Stimulated activated memory B cell treated with anti-CD40 and anti-IgM and Interleukin-4, amounts not matched to agents 10 μg/mL and 1 μg/mL and 100 μg/mL, for 72 hours (primary cell): ENCODE measurements at regions not wholly inside any gene's neighbourhood (a gene's known extent, or its start where the extent isn't known, plus 50 kb on each side); places are given as distances from the start of the nearest gene placed in this dataset.

Source experiments
- ATAC-seq: fragments of 150-1000 bp; cut with Tn5 transposase; 2 replicates; pipeline ENCODE4 v1.10.0; 2021
- H3K27ac Mint-ChIP-seq: one replicate; pipeline ENCODE4 v1.8.0; 2022; ENCODE audit warnings: mild to moderate bottlenecking, mixed read lengths
- H3K27me3 Mint-ChIP-seq: one replicate; pipeline ENCODE4 v1.8.0; 2022; ENCODE audit warnings: mixed read lengths
- H3K36me3 Mint-ChIP-seq: one replicate; pipeline ENCODE4 v1.8.0; 2022; ENCODE audit warnings: mixed read lengths
- H3K4me1 Mint-ChIP-seq: one replicate; pipeline ENCODE4 v1.8.0; 2022; ENCODE audit warnings: mixed read lengths
- H3K4me3 Mint-ChIP-seq: one replicate; pipeline ENCODE4 v1.8.0; 2022; ENCODE audit warnings: mild to moderate bottlenecking, moderate library complexity, mixed read lengths
- H3K9me3 Mint-ChIP-seq: one replicate; pipeline ENCODE4 v1.8.0; 2022; ENCODE audit warnings: mixed read lengths

GRCh38 chr3:76161856-76162255 is 376.5 kb upstream of the ZNF717 start:
- H3K27ac Mint-ChIP-seq, result no peak overlapping the region
- no peak for ATAC-seq
- no peaks in the 10 kb centered on the region for H3K27me3 Mint-ChIP-seq
- peaks cover 6% of the 10 kb centered on the region for H3K9me3 Mint-ChIP-seq
- H3K36me3 Mint-ChIP-seq, result no peaks in the 10 kb centered on the region
- no peaks in the 10 kb centered on the region for H3K4me1 Mint-ChIP-seq
- no peak overlapping the region for H3K4me3 Mint-ChIP-seq

- Mint-ChIP-seq H3K27ac (no peak overlapping the region), H3K4me3 (no peak overlapping the region), H3K9me3 (peaks cover 3% of the 10 kb centered on the region), H3K27me3 (no peaks in the 10 kb centered on the region), H3K36me3 (no peaks in the 10 kb centered on the region), H3K4me1 (no peaks in the 10 kb centered on the region)
- no peak for ATAC-seq
These were observed 386.3 kb upstream of the ZNF717 start for GRCh38 chr3:76171647-76172046.

- Mint-ChIP-seq H3K27me3 (no peaks in the 10 kb centered on the region), H3K27ac (no peak overlapping the region), H3K4me3 (no peak overlapping the region), H3K4me1 (no peaks in the 10 kb centered on the region), H3K36me3 (no peaks in the 10 kb centered on the region), H3K9me3 (no peaks in the 10 kb centered on the region)
- no peak for ATAC-seq
These were observed 392.3 kb upstream of the ZNF717 start for GRCh38 chr3:76177610-76178009.

- no peak overlapping the region for H3K27ac Mint-ChIP-seq
- H3K9me3 Mint-ChIP-seq, result no peaks in the 10 kb centered on the region
- H3K4me1 Mint-ChIP-seq, result no peaks in the 10 kb centered on the region
- H3K36me3 Mint-ChIP-seq, result no peaks in the 10 kb centered on the region
- H3K27me3 Mint-ChIP-seq, result no peaks in the 10 kb centered on the region
- ATAC-seq, result no peak
- no peak overlapping the region for H3K4me3 Mint-ChIP-seq
These were observed 393.1 kb upstream of the ZNF717 start for GRCh38 chr3:76178412-76178811.

GRCh38 chr3:76181213-76181612 is 395.9 kb upstream of the ZNF717 start:
- no peak for ATAC-seq
- no peaks in the 10 kb centered on the region for H3K27me3 Mint-ChIP-seq
- H3K36me3 Mint-ChIP-seq, result no peaks in the 10 kb centered on the region
- H3K4me1 Mint-ChIP-seq, result no peaks in the 10 kb centered on the region
- H3K27ac Mint-ChIP-seq, result no peak overlapping the region
- H3K9me3 Mint-ChIP-seq, result peaks cover 4% of the 10 kb centered on the region
- no peak overlapping the region for H3K4me3 Mint-ChIP-seq

GRCh38 chr3:76198086-76198485 is 412.7 kb upstream of the ZNF717 start:
- Mint-ChIP-seq H3K9me3 (peaks cover 2% of the 10 kb centered on the region), H3K27me3 (no peaks in the 10 kb centered on the region), H3K36me3 (no peaks in the 10 kb centered on the region), H3K27ac (no peak overlapping the region), H3K4me3 (no peak overlapping the region), H3K4me1 (no peaks in the 10 kb centered on the region)
- ATAC-seq, result no peak

GRCh38 chr3:76199382-76199781 is 414.0 kb upstream of the ZNF717 start:
- no peak for ATAC-seq
- H3K27me3 Mint-ChIP-seq, result no peaks in the 10 kb centered on the region
- H3K36me3 Mint-ChIP-seq, result no peaks in the 10 kb centered on the region
- H3K4me3 Mint-ChIP-seq, result no peak overlapping the region
- H3K9me3 Mint-ChIP-seq, result peaks cover 5% of the 10 kb centered on the region
- no peaks in the 10 kb centered on the region for H3K4me1 Mint-ChIP-seq
- no peak overlapping the region for H3K27ac Mint-ChIP-seq

GRCh38 chr3:76203578-76203977 is 418.2 kb upstream of the ZNF717 start:
- peaks cover 5% of the 10 kb centered on the region for H3K9me3 Mint-ChIP-seq

GRCh38 chr3:76206346-76206745 is 421.0 kb upstream of the ZNF717 start:
- no peak overlapping the region for H3K27ac Mint-ChIP-seq
- H3K4me1 Mint-ChIP-seq, result no peaks in the 10 kb centered on the region
- H3K36me3 Mint-ChIP-seq, result no peaks in the 10 kb centered on the region
- peaks cover 5% of the 10 kb centered on the region for H3K9me3 Mint-ChIP-seq
- no peak for ATAC-seq
- no peaks in the 10 kb centered on the region for H3K27me3 Mint-ChIP-seq
- H3K4me3 Mint-ChIP-seq, result no peak overlapping the region

More at GRCh38 chr3:76203578-76203977, 418.2 kb upstream of the ZNF717 start:
- Mint-ChIP-seq H3K4me3 (no peak overlapping the region), H3K27ac (no peak overlapping the region), H3K4me1 (no peaks in the 10 kb centered on the region), H3K27me3 (no peaks in the 10 kb centered on the region), H3K36me3 (no peaks in the 10 kb centered on the region)
- ATAC-seq, result no peak

- H3K4me1 Mint-ChIP-seq, result no peaks in the 10 kb centered on the region
- ATAC-seq, result no peak
These were observed 427.3 kb upstream of the ZNF717 start for GRCh38 chr3:76212679-76213078.

GRCh38 chr3:76222201-76222600 is 436.9 kb upstream of the ZNF717 start:
- H3K9me3 Mint-ChIP-seq, result peaks cover 5% of the 10 kb centered on the region
- no peaks in the 10 kb centered on the region for H3K27me3 Mint-ChIP-seq
- H3K36me3 Mint-ChIP-seq, result no peaks in the 10 kb centered on the region

More at GRCh38 chr3:76212679-76213078, 427.3 kb upstream of the ZNF717 start:
- Mint-ChIP-seq H3K36me3 (no peaks in the 10 kb centered on the region), H3K9me3 (peaks cover 9% of the 10 kb centered on the region), H3K27me3 (no peaks in the 10 kb centered on the region), H3K4me3 (no peak overlapping the region), H3K27ac (no peak overlapping the region)

GRCh38 chr3:76231258-76231657 is 445.9 kb upstream of the ZNF717 start:
- peaks cover 9% of the 10 kb centered on the region for H3K9me3 Mint-ChIP-seq
- H3K27me3 Mint-ChIP-seq, result no peaks in the 10 kb centered on the region
- H3K4me3 Mint-ChIP-seq, result no peak overlapping the region
- no peak for ATAC-seq
- H3K27ac Mint-ChIP-seq, result no peak overlapping the region
- H3K4me1 Mint-ChIP-seq, result no peaks in the 10 kb centered on the region
- no peaks in the 10 kb centered on the region for H3K36me3 Mint-ChIP-seq

More at GRCh38 chr3:76222201-76222600, 436.9 kb upstream of the ZNF717 start:
- no peak for ATAC-seq
- Mint-ChIP-seq H3K4me1 (no peaks in the 10 kb centered on the region), H3K27ac (no peak overlapping the region), H3K4me3 (no peak overlapping the region)

- peaks cover 5% of the 10 kb centered on the region for H3K9me3 Mint-ChIP-seq
- no peaks in the 10 kb centered on the region for H3K27me3 Mint-ChIP-seq
- no peak for ATAC-seq
- no peaks in the 10 kb centered on the region for H3K36me3 Mint-ChIP-seq
- no peaks in the 10 kb centered on the region for H3K4me1 Mint-ChIP-seq
- no peak overlapping the region for H3K27ac Mint-ChIP-seq
- no peak overlapping the region for H3K4me3 Mint-ChIP-seq
These were observed 457.8 kb upstream of the ZNF717 start for GRCh38 chr3:76242886-76243753.

- no peak overlapping the region for H3K27ac Mint-ChIP-seq
- no peaks in the 10 kb centered on the region for H3K36me3 Mint-ChIP-seq
- H3K27me3 Mint-ChIP-seq, result no peaks in the 10 kb centered on the region
- ATAC-seq, result no peak
- no peaks in the 10 kb centered on the region for H3K4me1 Mint-ChIP-seq
- no peak overlapping the region for H3K4me3 Mint-ChIP-seq
- no peaks in the 10 kb centered on the region for H3K9me3 Mint-ChIP-seq
These were observed 459.7 kb upstream of the ZNF717 start for GRCh38 chr3:76245073-76245472.

- H3K27me3 Mint-ChIP-seq, result no peaks in the 10 kb centered on the region
- H3K36me3 Mint-ChIP-seq, result no peaks in the 10 kb centered on the region
- no peak overlapping the region for H3K27ac Mint-ChIP-seq
- no peaks in the 10 kb centered on the region for H3K9me3 Mint-ChIP-seq
- ATAC-seq, result no peak
- no peaks in the 10 kb centered on the region for H3K4me1 Mint-ChIP-seq
- H3K4me3 Mint-ChIP-seq, result no peak overlapping the region
These were observed 460.3 kb upstream of the ZNF717 start for GRCh38 chr3:76245622-76246021.

- H3K27me3 Mint-ChIP-seq, result no peaks in the 10 kb centered on the region
- H3K27ac Mint-ChIP-seq, result no peak overlapping the region
- no peaks in the 10 kb centered on the region for H3K4me1 Mint-ChIP-seq
- no peak overlapping the region for H3K4me3 Mint-ChIP-seq
- no peak for ATAC-seq
- peaks cover 2% of the 10 kb centered on the region for H3K9me3 Mint-ChIP-seq
- no peaks in the 10 kb centered on the region for H3K36me3 Mint-ChIP-seq
These were observed 479.1 kb upstream of the ZNF717 start for GRCh38 chr3:76264496-76264895.
